Cardiac septum (tissue), 1 donor: ENCODE measurements at regions not wholly inside any gene's neighbourhood (a gene's known extent, or its start where the extent isn't known, plus 50 kb on each side); places are given as distances from the start of the nearest gene placed in this dataset.
"Not testable (repeated sequence)": the region's sequence is repeated elsewhere in the genome, so short reads cannot be mapped to it uniquely, and the experiment has no call there.

Experiments used
- DNase-seq: peaks from one replicate; pipeline ENCODE4 v3.0.0-alpha.2; 2020; ENCODE audit warnings: low spot score
- intact Hi-C: fragments of 100-400 bp; cut with DNase I; formaldehyde crosslinking; loops from one replicate; pipeline ENCODE4 v1.14.0; 2022
- donor health status: DM: no; HTN: no; CAD: no.

DNA sequence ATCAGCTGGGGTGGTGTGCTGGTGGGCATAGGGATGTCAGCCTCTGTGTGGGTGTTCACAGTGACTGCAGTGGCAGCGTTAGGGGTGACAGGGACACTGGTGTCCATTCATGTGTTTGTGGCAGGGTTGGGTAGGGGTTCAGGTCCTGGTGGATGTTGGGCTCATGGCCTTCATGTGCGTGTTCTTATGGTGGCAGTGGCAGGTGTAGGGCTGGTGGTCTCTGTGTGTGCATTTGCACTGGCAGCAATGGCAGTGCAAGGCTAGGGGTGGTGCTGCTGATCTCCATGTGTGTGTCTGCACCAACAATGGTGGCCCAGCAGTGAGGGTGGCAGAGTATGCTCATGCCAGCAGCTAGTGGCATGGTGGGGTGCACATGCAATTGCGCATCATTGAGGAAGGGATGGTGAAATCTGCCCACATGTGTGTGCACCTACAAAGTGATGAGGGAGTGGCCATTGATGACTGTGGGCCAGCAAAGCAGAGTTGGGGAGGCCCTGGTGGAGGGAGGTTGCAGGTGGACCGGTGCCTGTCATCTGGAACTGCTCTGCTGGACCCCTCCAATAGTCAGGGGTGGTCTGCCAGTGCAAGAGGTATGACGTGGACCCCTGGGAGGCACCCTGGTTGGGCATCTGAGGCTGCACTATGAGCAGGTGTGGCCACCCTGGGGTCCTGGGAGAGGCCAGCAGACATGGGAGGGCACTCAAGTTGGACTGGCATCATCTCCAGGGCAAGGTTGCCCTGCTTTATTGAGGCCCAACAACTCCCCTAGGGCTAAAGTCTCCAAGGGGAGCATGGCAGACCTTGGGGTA, 182.9 kb downstream of the TTC6 start:
- intact Hi-C loops, result no loop called here
- no peak for DNase-seq

- DNase-seq, result no peak
- intact Hi-C loops, result no loop called here
Observed at GRCh38 chr14:37779480-37779879, 184.1 kb downstream of the TTC6 start.

- DNase-seq, intact Hi-C loops: not testable (repeated sequence)
Observed at GRCh38 chr14:37780731-37781130, 185.3 kb downstream of the TTC6 start.

GRCh38 chr14:37784203-37784826, 188.9 kb downstream of the TTC6 start:
- DNase-seq, intact Hi-C loops: not testable (repeated sequence)

GRCh38 chr14:37784827-37785223, 189.4 kb downstream of the TTC6 start:
- intact Hi-C loops, DNase-seq: not testable (repeated sequence)

- DNase-seq, intact Hi-C loops: not testable (repeated sequence)
Observed at GRCh38 chr14:37785298-37785697, 189.9 kb downstream of the TTC6 start.

GRCh38 chr14:37786114-37786625, 190.7 kb downstream of the TTC6 start:
- DNase-seq, intact Hi-C loops: not testable (repeated sequence)

GRCh38 chr14:37787879-37788494, 192.6 kb downstream of the TTC6 start:
- DNase-seq, result no peak
- intact Hi-C loops, result no loop called here

DNA sequence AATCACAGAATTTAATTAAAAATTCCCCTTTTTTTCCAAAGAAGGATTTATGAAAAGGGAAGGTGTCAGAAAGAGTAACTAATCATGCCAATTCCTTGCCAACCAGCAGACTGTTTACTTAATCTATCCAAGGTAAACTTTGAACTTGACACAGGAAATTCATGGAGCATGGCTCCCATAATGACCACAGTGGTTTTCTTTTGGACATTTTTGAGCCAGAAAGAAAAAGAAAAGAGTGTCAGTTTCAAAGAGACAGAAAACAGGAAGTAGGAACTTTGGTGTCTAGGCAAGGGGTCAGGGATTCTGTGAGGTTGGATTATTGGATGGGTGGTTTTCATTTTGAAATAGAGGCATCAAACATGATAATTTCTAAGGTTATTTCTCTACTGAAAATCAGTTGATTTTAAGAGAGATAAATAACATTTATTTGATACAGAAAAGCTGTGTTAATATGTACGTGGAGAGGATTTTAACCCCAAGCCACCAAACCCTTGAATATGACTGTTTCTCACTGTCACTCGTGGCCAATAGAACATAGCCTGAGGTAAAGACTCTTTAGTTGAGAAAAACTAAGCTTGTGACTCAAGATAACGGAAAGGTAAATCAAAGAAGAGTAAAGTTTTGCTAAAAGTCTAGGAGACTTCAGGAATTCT, 196.1 kb downstream of the TTC6 start:
- intact Hi-C loops, result no loop called here
- no peak for DNase-seq

GRCh38 chr14:37792124-37792523, 196.7 kb downstream of the TTC6 start:
- no peak for DNase-seq
- intact Hi-C loops, result no loop called here

DNA sequence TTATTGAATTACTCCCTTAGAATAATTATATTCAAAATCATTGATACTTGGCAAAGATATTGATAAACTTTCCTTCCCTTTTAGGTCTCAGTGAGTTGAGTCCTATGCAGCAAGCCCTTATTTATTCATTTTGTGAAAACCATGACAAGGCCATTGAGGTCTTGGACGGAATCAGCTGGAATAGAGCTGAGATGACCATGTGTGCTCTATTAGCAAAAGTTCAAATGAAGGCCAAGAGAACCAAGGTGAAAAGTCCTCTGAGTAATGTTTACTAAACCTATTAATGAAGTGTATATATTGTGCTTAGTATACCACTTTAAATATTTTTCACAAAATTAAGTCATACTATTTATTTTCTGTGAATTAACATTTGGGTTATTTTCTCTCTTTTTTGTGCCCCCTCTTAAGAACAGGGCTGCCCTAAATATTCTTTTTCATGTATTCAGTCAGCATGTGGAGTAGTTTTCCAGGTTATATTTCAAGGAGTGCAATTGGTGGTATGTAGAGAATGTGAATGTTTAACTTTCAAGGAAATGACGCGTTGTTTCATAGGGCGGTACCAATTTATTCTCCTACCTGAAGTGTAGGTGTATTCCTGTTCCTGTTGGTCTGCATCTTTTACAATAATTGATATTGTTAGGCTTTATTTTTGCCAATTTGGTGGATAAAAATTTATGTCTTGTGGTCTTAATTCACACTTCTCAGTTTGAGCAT, 201.4 kb downstream of the TTC6 start:
- intact Hi-C loops, result no loop called here
- DNase-seq, result no peak

DNA sequence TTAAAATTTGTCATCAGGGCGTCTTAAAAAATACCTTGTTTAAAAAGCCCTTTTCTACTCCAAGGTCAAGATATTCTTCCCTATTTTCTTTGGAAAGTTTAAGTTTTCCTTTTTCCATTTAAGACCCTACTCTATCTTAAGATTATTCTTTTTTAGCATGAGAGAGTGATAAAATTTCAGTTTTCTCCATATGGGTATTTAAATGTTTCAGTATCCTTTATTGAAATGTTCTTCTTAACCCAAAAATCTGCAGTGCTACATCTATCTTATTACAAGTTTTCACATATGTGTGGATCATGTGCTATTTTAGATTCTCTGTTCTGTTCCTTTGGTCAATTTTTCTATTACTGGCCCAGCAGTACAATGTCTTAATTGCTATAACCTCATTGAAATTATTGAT, 202.2 kb downstream of the TTC6 start:
- DNase-seq, result no peak
- intact Hi-C loops, result no loop called here

GRCh38 chr14:37807722-37808121, 212.3 kb downstream of the TTC6 start:
- intact Hi-C loops, result no loop called here
- no peak for DNase-seq

- intact Hi-C loops, result no loop called here
- DNase-seq, result no peak
Observed at GRCh38 chr14:37810094-37810801, 214.8 kb downstream of the TTC6 start.

- intact Hi-C loops, result no loop called here
Observed at GRCh38 chr14:37813732-37814131, 218.3 kb downstream of the TTC6 start.

GRCh38 chr14:37816135-37816534, 220.7 kb downstream of the TTC6 start:
- intact Hi-C loops, result no loop called here
- DNase-seq, result no peak

More at GRCh38 chr14:37813732-37814131, 218.3 kb downstream of the TTC6 start:
- DNase-seq, result no peak

DNA sequence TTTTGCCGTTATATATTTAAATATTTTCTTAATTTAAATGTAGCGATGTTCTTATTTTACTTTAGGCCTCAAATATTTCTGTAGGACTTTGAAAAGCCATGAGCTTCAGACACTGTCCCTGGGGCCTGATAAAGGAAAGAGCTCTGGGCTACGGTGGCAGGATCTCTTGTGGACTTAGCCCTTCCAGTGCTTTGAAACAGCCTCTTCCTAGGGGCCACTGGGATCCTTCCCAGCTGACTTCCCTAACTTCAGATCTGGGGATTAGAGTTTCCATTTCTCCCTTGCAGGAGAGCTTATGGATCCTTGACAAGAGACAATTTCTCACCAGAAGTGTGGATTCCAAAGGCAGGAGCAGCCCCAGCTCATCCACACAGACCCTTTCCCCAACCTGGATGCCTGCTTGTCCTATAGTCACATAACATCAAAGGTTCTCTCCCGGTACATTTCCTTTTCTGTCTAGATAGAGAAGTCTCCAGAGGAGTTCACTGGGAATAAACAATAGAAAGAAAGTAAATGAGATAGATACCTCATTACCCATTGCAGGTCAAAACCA, 221.4 kb downstream of the TTC6 start:
- DNase-seq, result no peak
- intact Hi-C loops, result no loop called here

- intact Hi-C loops, result no loop called here
- no peak for DNase-seq
Observed at GRCh38 chr14:37819155-37820015, 224.0 kb downstream of the TTC6 start.
